Body of pancreas (tissue), 4 donors: ENCODE measurements at regions not wholly inside any gene's neighbourhood (a gene's known extent, or its start where the extent isn't known, plus 50 kb on each side); places are given as distances from the start of the nearest gene placed in this dataset.

Experiments used
- ATAC-seq: fragments of 150-250 bp; one replicate; pipeline ENCODE4 v1.9.1; 2016
- DNase-seq, 4 donors: peaks; one replicate each; pipeline ENCODE4 v3.0.0-alpha.2; 2019
- H3K27ac ChIP-seq, 4 donors: fragments of 200-600 bp; sonication (generic); 1 replicate in 3 of 4; 2 replicates in 1 of 4; pipeline versions ENCODE4 v1.5.1 to v1.6.1; 2016 to 2019; ENCODE audit warnings: mild to moderate bottlenecking in 1 of 4, mixed read lengths in 1 of 4, moderate library complexity in 1 of 4
- H3K27me3 ChIP-seq, 2 donors: fragments of 200-600 bp; sonication (generic); one replicate each; pipeline ENCODE4 v1.6.0; 2016; ENCODE audit warnings: mild to moderate bottlenecking in 1 of 2
- H3K36me3 ChIP-seq, 2 donors: fragments of 200-600 bp; sonication (generic); replicated peaks in 1 of 2; 2 replicates each; pipeline ENCODE4 v1.5.1; 2016; ENCODE audit warnings: low read depth in 2 of 2; ENCODE audit not compliant: insufficient read depth in 1 of 2
- H3K4me1 ChIP-seq: fragments of 200-600 bp; sonication (generic); one replicate; pipeline ENCODE4 v1.6.0; 2016
- H3K4me3 ChIP-seq, 2 donors: fragments of 200-600 bp; sonication (generic); 1 replicate in 1 of 2; 2 replicates in 1 of 2; pipeline ENCODE4 v1.5.1; 2016 to 2019
- H3K9me3 ChIP-seq, 3 donors: fragments of 200-600 bp; sonication (generic); 1 replicate in 2 of 3; 2 replicates in 1 of 3; pipeline ENCODE4 v1.5.1; 2016
- POLR2A ChIP-seq, 3 donors: fragments of 450-650 bp; IDR thresholded peaks; one replicate each; pipeline ENCODE4 v1.6.1; 2016; ENCODE audit warnings: antibody characterized with exemption in 3 of 3, mild to moderate bottlenecking in 2 of 3
- WGBS, 2 donors: methylation state at CpG; one replicate each; pipeline ENCODE4 v1.1.5; 2017; 5-methylcytosine and 5-hydroxymethylcytosine counted together
- intact Hi-C: fragments of 100-400 bp; cut with DNase I; formaldehyde crosslinking; loops from one replicate; pipeline ENCODE4 v1.15.1; 2023
- TF ChIP-seq, protein P1 (sequence below), 7 experiments: fragments of 450-650 bp in 4 of 7; fragments of 200-600 bp in 3 of 7; sonication (generic) in 3 of 7; IDR thresholded peaks; one replicate each; pipeline ENCODE4 v1.5.1; 2016 to 2019; ENCODE audit warnings: antibody characterized with exemption in 7 of 7

DNA sequence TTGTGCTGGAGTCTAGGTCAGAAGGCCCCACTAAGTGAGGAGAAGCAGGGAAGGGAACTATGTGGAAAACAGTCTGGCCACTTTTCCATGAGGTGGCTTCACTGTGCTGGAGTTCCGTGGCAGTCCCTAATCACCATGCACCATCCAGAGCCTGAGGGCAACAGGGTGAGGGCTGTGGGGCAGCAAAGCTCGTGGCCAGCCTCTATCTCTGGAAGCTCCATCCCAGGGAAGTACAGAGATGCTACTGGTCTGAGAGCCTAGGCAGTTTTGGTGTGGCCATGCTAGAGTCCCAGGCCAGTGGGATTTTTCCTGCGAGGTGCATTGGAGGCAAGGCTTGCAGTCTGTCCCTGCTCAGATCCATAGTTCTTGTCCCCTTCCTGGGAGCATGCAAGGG lies 157.3 kb upstream of the LRRC7 start:
- no peaks in the 10 kb centered on the region for H3K36me3 ChIP-seq
- 80 to 83% methylated on average over 1 to 2 of the region's 3 CpGs for WGBS, 2 donors
- TF ChIP-seq, protein P1, sequence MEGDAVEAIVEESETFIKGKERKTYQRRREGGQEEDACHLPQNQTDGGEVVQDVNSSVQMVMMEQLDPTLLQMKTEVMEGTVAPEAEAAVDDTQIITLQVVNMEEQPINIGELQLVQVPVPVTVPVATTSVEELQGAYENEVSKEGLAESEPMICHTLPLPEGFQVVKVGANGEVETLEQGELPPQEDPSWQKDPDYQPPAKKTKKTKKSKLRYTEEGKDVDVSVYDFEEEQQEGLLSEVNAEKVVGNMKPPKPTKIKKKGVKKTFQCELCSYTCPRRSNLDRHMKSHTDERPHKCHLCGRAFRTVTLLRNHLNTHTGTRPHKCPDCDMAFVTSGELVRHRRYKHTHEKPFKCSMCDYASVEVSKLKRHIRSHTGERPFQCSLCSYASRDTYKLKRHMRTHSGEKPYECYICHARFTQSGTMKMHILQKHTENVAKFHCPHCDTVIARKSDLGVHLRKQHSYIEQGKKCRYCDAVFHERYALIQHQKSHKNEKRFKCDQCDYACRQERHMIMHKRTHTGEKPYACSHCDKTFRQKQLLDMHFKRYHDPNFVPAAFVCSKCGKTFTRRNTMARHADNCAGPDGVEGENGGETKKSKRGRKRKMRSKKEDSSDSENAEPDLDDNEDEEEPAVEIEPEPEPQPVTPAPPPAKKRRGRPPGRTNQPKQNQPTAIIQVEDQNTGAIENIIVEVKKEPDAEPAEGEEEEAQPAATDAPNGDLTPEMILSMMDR (IDR thresholded peaks at IDR 0.05) = no peak
- no peak for TF ChIP-seq POLR2A (IDR thresholded peaks at IDR 0.05)
- no peaks in the 10 kb centered on the region for H3K27me3 ChIP-seq
- H3K27ac ChIP-seq = no peak overlapping the region
- intact Hi-C loops = no loop called here
- no peaks in the 10 kb centered on the region for H3K9me3 ChIP-seq
- H3K4me3 ChIP-seq = no peak overlapping the region
- peaks cover 12% of the 10 kb centered on the region for H3K4me1 ChIP-seq
- DNase-seq = no peak
- no peak for ATAC-seq

DNA sequence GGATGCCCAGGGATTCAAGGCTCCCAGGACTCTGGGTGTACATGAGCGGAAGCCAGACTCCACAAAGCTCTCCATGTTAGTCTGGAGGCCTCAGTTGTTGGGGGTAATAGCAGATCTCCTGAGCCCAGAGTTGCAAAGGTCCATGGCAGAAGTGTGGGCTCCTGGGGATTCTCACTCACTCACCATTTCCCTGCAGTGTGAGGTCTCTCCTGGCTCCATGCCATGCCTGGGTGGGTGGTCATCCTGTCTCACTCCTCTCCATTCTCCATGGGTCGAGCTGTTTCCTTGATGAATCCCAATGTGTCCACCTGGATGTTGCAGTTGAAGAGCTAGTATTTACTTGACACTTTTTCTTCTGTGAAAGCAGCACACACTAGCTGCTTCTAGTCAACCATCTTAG lies 156.8 kb upstream of the LRRC7 start:
- Histone ChIP-seq H3K36me3 (no peaks in the 10 kb centered on the region), H3K4me3 (no peak overlapping the region), H3K27ac (no peak overlapping the region), H3K27me3 (no peaks in the 10 kb centered on the region), H3K4me1 (peaks cover 12% of the 10 kb centered on the region), H3K9me3 (no peaks in the 10 kb centered on the region)
- no peak for DNase-seq
- 82 to 91% methylated on average over 2 of the region's 2 CpGs for WGBS, 2 donors
- ATAC-seq = no peak
- intact Hi-C loops = no loop called here
- no peak for TF ChIP-seq POLR2A (IDR thresholded peaks at IDR 0.05)
- TF ChIP-seq, protein P1 (IDR thresholded peaks at IDR 0.05) = no peak

DNA sequence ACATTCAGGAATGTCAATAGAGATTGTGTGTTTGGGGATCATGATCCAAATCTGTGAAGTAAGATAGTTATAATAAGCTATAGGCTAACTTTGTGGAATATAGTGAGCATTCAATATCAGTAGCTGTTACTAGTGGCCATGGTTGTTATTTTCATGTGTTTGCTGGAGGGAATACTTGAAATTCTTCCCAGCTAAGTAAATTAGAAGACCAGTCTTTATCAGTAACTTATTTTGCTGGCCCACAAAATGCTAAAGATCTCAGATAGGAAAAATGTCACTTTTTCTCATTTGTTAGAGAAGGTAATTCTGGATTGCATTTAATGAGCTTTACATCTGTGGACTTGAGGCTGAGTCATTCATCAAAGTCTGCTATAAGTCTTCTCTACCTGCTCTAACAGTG lies 156.1 kb upstream of the LRRC7 start:
- ATAC-seq (peak; percentile 52), DNase-seq (no peak)
- TF ChIP-seq POLR2A (IDR thresholded peaks at IDR 0.05) = no peak
- TF ChIP-seq, protein P1 (IDR thresholded peaks at IDR 0.05) = no peak
- intact Hi-C loops = no loop called here
- H3K36me3 ChIP-seq = no peaks in the 10 kb centered on the region
- H3K4me3 ChIP-seq = no peak overlapping the region
- no peaks in the 10 kb centered on the region for H3K9me3 ChIP-seq
- peak overlapping the region in 2 of 4 donors; percentile 11 to 19 for H3K27ac ChIP-seq
- no peaks in the 10 kb centered on the region for H3K27me3 ChIP-seq
- H3K4me1 ChIP-seq = peaks cover 12% of the 10 kb centered on the region

DNA sequence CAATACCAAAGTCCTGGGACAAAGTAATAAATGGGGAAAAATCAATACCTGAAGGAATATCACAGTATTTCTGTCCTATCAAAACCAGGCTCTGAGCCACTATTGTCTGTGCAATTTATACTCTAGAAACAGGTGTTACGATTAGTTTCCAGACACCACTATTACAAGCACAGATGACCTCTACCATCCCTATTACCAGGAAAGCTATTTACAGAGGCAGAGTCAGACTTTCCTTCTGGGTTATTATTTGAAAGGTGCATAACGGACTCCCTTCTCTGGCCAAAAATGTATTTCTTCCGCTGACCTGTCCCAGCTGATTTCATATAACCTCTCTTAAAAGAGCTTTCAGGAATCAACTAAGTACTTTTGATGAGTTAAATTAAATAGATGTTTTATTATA lies 154.6 kb upstream of the LRRC7 start:
- peak; percentile 15 for ATAC-seq
- H3K9me3 ChIP-seq = no peaks in the 10 kb centered on the region

DNA sequence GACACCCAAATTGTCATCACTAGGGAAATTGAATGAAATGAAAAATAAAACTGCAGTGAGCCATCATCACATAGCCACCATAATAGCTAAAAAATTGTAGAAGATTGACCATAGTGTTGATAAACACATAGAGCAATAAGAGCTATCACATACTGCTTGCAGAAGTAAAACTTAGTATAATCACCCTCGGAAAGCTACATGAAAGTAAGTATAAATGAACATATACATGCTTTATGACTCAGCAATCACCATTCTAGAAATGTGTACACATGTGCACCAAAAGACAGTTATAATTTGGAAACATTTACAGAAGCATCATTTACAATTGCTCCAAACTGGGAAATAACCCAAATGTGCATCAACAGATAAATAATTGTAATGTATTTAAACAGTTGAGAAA lies 153.1 kb upstream of the LRRC7 start:
- Histone ChIP-seq H3K27me3 (no peaks in the 10 kb centered on the region), H3K4me1 (peaks cover 12% of the 10 kb centered on the region), H3K9me3 (no peaks in the 10 kb centered on the region), H3K4me3 (no peak overlapping the region), H3K27ac (no peak overlapping the region), H3K36me3 (no peaks in the 10 kb centered on the region)
- no peak for DNase-seq
- ATAC-seq = no peak
- WGBS, 2 donors = 76 to 81% methylated on average over 1 of the region's 1 CpG
- TF ChIP-seq, protein P1 (IDR thresholded peaks at IDR 0.05) = no peak
- no peak for TF ChIP-seq POLR2A (IDR thresholded peaks at IDR 0.05)
- intact Hi-C loops = no loop called here

More for the DNA sequence above, 154.6 kb upstream of the LRRC7 start:
- Histone ChIP-seq H3K36me3 (no peaks in the 10 kb centered on the region), H3K4me1 (peaks cover 12% of the 10 kb centered on the region), H3K27me3 (no peaks in the 10 kb centered on the region), H3K4me3 (no peak overlapping the region), H3K27ac (no peak overlapping the region)
- 19 to 42% methylated on average over 3 of the region's 3 CpGs for WGBS, 2 donors
- DNase-seq = no peak
- intact Hi-C loops = no loop called here
- no peak for TF ChIP-seq POLR2A (IDR thresholded peaks at IDR 0.05)
- TF ChIP-seq, protein P1 (IDR thresholded peaks at IDR 0.05) = no peak
